Thymus (tissue), 11 donors: ENCODE measurements at regions not wholly inside any gene's neighbourhood (a gene's known extent, or its start where the extent isn't known, plus 50 kb on each side); places are given as distances from the start of the nearest gene placed in this dataset.

Source experiments
- DNase-seq, 9 donors: peaks; one replicate each; pipeline ENCODE4 v3.0.0-alpha.2; 2013; ENCODE audit warnings: low spot score in 9 of 9, low read depth in 6 of 9, missing footprints in 1 of 9
- H3K27ac ChIP-seq, 2 donors: one replicate each; pipeline ENCODE4 v1.5.1; 2013; ENCODE audit warnings: control low read depth in 1 of 2, low read depth in 1 of 2, low read length in 1 of 2, mild to moderate bottlenecking in 1 of 2, moderate library complexity in 1 of 2
- H3K27me3 ChIP-seq, 2 donors: one replicate each; pipeline ENCODE4 v1.5.1; 2013; ENCODE audit warnings: low read length in 1 of 2; ENCODE audit not compliant: control insufficient read depth in 2 of 2, insufficient read depth in 1 of 2
- H3K36me3 ChIP-seq, 2 donors: one replicate each; pipeline ENCODE4 v1.5.1; 2013; ENCODE audit warnings: low read length in 1 of 2, mild to moderate bottlenecking in 1 of 2, moderate library complexity in 1 of 2; ENCODE audit not compliant: control insufficient read depth in 2 of 2, insufficient read depth in 2 of 2
- H3K4me1 ChIP-seq, 2 donors: one replicate each; pipeline ENCODE4 v1.5.1; 2013; ENCODE audit warnings: low read length in 2 of 2; ENCODE audit not compliant: control insufficient read depth in 2 of 2, insufficient read depth in 2 of 2
- H3K4me3 ChIP-seq, 2 donors: one replicate each; pipeline ENCODE4 v1.5.1; 2013; ENCODE audit warnings: low read length in 2 of 2, control low read depth in 1 of 2, mild to moderate bottlenecking in 1 of 2
- H3K9me3 ChIP-seq, 2 donors: one replicate each; pipeline ENCODE4 v1.5.1; 2013; ENCODE audit warnings: low read length in 1 of 2, mild to moderate bottlenecking in 1 of 2; ENCODE audit not compliant: control insufficient read depth in 2 of 2, insufficient read depth in 1 of 2
- WGBS: extraction: QIAGEN DNeasy Blood & Tissue Kit; methylation state at CpG from one replicate; pipeline ENCODE4 v1.1.7; 2013; 5-methylcytosine and 5-hydroxymethylcytosine counted together
- donor health status: healthy.

DNA sequence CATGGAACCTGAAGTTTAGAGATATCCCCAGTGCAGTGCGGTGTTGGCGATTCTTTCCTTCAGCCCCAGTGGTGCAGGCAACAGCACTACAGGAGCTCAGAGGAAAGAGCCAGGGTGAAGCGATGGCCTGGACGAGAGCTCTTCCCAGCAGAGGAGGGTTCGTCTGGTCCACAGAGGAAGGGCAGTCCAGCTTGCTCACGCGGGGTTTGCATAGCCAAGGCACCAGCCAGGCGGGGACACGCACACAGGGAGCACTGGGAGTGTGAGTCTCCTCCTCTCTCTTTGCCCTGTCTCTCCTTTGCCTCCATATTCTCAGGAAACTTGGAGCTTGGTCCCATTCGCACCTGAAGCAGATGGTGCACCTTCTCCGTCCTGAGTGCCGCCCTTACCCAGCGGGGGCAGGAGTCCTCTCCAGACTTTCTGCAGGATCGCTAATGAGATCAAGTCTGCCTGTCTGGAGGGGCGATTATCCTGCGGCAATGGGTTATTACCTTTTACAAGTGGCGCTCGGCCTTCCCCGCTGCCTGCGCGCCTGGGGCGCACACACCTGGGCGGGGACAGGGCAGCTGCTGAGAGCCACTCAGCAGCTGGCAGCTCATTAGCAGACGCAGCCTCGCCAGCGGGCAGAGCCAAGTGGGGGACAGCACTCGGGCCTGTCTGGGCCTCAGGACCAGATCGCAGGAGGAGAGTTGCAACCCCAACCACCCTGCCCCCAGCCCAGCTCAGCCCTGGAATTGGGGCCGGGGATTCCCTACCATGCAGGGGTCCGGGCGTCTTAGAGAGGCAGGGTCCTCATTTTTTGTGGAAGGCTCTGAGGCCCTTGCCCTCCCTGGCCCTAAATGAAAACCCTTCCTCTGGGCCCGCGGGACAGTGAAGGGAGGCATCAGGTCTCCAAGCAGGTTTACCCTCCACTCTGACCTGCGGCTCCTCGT, 119.0 kb upstream of the MEF2A start:
- DNase-seq: no peak
- 94% methylated on average over 35 of the region's 35 CpGs for WGBS
- H3K9me3 ChIP-seq: peaks cover 0 to 9% of the 10 kb centered on the region in 2 donors
- H3K27ac ChIP-seq: peak overlapping the region; percentile 55 to 87
- H3K27me3 ChIP-seq: no peaks in the 10 kb centered on the region
- no peak overlapping the region for H3K4me3 ChIP-seq
- H3K4me1 ChIP-seq: peaks cover 60 to 99% of the 10 kb centered on the region in 2 donors
- H3K36me3 ChIP-seq: no peaks in the 10 kb centered on the region

DNA sequence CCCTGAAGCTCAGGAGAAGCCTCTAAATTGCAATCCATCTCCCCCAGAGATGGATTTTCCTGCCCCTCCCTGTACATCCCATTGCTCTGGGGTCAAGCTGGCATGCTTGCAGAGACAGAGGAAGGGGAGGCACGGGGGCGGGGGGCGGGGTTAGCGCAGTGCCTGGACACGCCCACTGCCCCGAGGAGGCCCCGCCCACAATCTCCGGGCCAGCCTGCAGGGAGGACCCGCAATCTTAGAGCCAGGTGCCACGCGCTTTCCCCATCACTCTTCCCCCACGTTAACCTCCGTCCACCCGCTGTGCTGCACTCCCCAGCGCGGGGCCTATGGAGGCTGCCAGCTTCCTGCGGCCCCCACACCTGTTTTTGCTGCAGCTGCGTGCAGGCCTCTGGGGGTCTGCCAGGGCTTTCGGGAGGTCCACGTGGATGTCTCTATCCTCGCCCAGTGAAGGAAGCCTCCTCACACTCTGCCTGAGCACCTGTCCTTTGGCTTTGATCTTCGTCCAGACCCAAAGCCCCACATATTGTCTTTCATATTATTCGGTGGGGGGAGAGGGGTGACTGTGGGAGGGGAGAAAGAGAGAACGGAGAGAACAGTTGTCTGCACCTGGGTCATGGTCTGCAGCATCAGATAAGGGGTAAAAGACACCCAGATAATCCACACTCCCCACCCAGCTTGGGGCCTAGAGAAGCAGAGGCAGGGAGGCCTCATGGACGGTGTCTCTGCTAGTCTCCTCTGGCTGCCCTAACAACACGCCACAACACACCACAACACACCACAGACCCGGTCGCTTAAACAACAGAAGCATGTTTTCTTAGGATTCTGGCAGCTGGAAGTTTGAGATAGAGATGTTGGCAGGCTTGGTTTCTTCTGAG, 118.0 kb upstream of the MEF2A start:
- Histone ChIP-seq H3K9me3 (peaks cover 0 to 9% of the 10 kb centered on the region in 2 donors), H3K4me3 (no peak overlapping the region), H3K27me3 (no peaks in the 10 kb centered on the region), H3K4me1 (peaks cover 59 to 99% of the 10 kb centered on the region in 2 donors), H3K27ac (peak overlapping the region; percentile 55 to 87), H3K36me3 (no peaks in the 10 kb centered on the region)
- DNase-seq: peak; percentile 50 to 89 (median 73)
- WGBS: 7% methylated on average over 28 of the region's 28 CpGs

DNA sequence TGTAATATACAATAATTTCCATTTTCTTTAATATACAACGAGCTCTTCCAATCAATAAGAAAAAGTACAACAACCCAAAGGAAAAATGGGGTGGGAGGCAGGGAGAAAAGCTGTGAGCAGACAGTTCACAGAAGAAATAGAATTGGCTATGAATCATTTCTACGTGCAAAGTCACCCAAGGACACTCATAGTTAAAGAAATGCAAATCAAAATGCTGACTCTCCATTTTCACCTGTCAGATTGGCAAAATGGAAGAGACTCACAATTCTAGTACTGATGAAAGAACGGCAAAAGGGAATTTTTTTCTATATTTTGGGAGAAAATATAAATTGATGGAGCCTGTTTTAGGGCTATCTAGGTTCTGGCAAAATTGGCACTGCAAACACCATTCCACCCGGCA, 116.3 kb upstream of the MEF2A start:
- DNase-seq: no peak
- WGBS: 97% methylated on average over 4 of the region's 4 CpGs
- peaks cover 51 to 98% of the 10 kb centered on the region in 2 donors for H3K4me1 ChIP-seq
- no peak overlapping the region for H3K27ac ChIP-seq
- H3K4me3 ChIP-seq: no peak overlapping the region
- H3K36me3 ChIP-seq: no peaks in the 10 kb centered on the region
- no peaks in the 10 kb centered on the region for H3K27me3 ChIP-seq
- H3K9me3 ChIP-seq: peaks cover 0 to 9% of the 10 kb centered on the region in 2 donors

DNA sequence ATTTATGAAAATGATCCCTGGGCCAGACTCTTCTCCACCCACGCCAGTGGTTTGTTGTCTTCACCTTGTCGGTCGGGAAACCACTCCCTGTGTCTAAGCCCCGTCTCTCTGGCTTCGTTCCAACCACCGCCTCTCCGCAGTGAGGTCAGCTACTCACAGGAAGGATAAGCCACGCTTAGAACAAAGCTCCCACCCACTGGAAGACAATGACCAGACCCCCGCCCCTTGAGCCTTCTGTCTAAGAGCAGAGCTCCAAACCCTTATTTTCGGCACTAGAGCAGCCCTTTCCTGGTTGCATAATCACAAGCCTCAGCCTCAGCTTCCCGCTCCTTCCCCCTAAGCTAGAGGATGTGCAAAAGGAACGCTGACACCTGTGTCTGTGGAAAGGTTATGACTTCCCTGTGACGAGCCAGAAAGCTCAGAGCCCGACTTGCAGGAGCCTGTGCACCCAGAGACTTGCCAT, 114.9 kb upstream of the MEF2A start:
- WGBS: 25% methylated on average over 14 of the region's 14 CpGs
- peak in 1 of 9 donors; percentile 60 for DNase-seq
- H3K9me3 ChIP-seq: peaks cover 0 to 6% of the 10 kb centered on the region in 2 donors
- no peak overlapping the region for H3K4me3 ChIP-seq
- no peaks in the 10 kb centered on the region for H3K36me3 ChIP-seq
- peaks cover 41 to 94% of the 10 kb centered on the region in 2 donors for H3K4me1 ChIP-seq
- H3K27ac ChIP-seq: peak overlapping the region in 1 of 2 donors; percentile 31
- no peaks in the 10 kb centered on the region for H3K27me3 ChIP-seq

DNA sequence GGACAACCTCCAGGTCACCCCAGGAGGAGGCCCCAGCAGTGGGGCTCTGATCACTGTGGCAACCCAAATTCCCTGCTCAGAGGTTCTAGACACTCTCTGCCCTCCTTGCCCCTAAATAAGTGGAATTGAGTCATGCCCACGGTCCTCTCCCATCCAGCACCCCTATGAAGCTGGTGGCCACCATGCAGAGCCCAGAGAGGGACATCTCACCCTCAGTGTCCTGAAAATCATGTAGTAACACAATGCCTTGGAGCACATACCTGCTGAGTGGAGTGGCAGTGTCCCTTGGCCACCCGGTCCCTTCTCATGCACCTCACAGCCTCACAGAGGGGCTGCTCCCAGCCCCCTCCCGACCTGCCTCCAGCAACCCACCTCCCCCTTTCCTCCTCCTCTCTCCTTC, 114.3 kb upstream of the MEF2A start:
- Histone ChIP-seq H3K36me3 (no peaks in the 10 kb centered on the region), H3K27me3 (no peaks in the 10 kb centered on the region), H3K4me3 (no peak overlapping the region), H3K4me1 (peaks cover 36 to 88% of the 10 kb centered on the region in 2 donors), H3K9me3 (peaks cover 0 to 5% of the 10 kb centered on the region in 2 donors), H3K27ac (no peak overlapping the region)
- 94% methylated on average over 3 of the region's 3 CpGs for WGBS
- DNase-seq: no peak

DNA sequence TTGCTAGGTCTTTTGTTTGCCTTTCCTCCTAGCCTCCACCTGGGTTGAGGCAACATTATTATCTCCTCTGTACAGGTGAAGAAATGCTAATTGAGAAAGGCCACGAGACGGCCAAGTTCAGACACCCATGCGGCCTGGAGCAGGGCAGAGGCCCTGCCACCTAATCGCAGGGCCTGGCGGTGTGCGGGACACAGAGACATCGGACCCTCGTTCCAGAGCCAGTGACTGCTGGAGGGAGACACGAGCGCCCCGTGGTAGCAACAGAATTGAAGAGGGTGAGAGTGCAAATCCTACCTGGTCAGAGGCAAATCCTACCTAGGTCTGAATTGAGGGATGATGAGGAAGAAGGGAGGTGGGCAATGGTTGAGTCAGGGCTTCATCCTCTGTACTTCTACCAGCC, 113.8 kb upstream of the MEF2A start:
- H3K27me3 ChIP-seq: no peaks in the 10 kb centered on the region
- DNase-seq: no peak
- 97% methylated on average over 11 of the region's 11 CpGs for WGBS
- peaks cover 30 to 83% of the 10 kb centered on the region in 2 donors for H3K4me1 ChIP-seq
- no peak overlapping the region for H3K4me3 ChIP-seq
- H3K27ac ChIP-seq: no peak overlapping the region
- H3K36me3 ChIP-seq: no peaks in the 10 kb centered on the region
- peaks cover 0 to 2% of the 10 kb centered on the region in 2 donors for H3K9me3 ChIP-seq

DNA sequence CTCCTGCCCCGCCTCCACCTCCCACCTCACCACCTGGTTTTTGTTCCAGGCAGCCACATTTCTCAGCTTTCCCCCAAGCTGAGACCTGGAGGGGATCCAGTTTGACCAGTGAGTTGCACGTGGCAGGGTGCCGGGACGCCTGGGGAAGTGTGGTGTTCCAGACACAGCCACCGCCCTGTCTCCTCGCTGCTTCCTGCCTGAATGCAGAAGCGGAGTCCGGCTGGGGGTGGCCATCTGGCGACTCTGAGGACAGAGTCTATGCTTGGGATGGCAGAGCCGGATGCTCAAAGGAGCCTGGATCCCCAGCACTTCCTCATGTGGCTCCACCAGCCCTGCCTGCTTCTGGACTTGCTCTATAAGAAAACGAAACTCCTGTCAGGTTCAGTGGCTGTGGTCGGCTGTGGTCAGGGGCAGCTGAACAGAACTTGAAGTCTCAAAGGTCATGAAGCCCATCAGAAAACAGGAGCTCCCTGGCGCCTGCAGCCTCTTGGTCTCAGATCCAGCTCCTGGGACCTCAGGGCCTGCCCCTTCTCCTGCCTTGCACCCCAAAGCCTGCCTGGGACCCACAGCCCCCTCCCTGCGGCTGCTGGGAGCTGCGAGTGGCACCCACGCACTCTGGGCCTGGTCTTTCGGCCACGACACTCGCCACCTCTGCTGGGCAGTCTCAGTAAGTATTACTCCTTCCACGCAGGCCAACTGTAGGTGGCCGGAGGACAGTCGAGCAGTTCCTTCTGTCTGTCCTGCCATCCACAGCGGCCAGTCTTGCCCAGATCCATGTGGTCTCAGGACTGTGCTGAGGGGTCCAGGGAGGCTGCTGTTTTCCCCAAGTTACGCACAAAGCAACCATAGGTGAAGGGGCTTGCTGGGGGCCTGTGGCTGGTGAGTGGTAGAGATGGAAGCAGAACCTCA, 112.8 kb upstream of the MEF2A start:
- Histone ChIP-seq H3K27ac (peak overlapping the region in 1 of 2 donors; percentile 38), H3K4me1 (peaks cover 22 to 73% of the 10 kb centered on the region in 2 donors), H3K9me3 (no peaks in the 10 kb centered on the region), H3K4me3 (no peak overlapping the region), H3K27me3 (no peaks in the 10 kb centered on the region), H3K36me3 (no peaks in the 10 kb centered on the region)
- DNase-seq: peak in 1 of 9 donors; percentile 47
- 57% methylated on average over 24 of the region's 24 CpGs for WGBS

DNA sequence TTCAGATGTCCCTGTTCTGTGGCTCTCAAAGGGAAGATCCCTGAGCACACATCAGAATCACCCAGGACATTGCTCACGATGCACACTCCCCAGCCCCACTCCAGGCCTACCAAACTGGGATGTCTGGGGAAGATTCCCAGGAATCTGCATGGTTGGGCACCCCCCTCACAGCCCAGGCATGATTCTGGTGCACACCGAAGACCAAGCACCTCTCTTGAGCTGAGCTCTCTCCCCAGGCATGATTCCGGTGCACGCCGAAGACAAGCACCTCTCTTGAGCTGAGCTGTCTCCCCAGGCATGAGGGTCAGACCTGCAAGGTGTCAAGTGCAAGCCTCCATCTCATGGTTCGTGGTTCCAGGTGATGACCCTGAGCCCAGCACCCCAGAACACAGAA, 112.2 kb upstream of the MEF2A start:
- Histone ChIP-seq H3K9me3 (no peaks in the 10 kb centered on the region), H3K27ac (peak overlapping the region in 1 of 2 donors; percentile 38), H3K36me3 (no peaks in the 10 kb centered on the region), H3K27me3 (no peaks in the 10 kb centered on the region), H3K4me3 (no peak overlapping the region), H3K4me1 (peaks cover 17 to 67% of the 10 kb centered on the region in 2 donors)
- no peak for DNase-seq
- 98% methylated on average over 6 of the region's 6 CpGs for WGBS
